ENCODE measurements at regions not wholly inside any gene's neighbourhood (a gene's known extent, or its start where the extent isn't known, plus 50 kb on each side); places are given as distances from the start of the nearest gene placed in this dataset.

GRCh38 chr5:122533825-122534224 is 221.8 kb downstream of the SNCAIP start:
- no peak for TF ChIP-seq CTCF (IDR thresholded peaks at IDR 0.05; ENCODE audit: low read depth, low read length, missing control alignments)
- in situ Hi-C loops (cut with HindIII; ENCODE audit: low sequenced_read_pairs) = no loop called here
- no peak overlapping the region for H3K4me3 ChIP-seq (ENCODE audit: low read depth, low read length)
- DNase-seq (ENCODE audit: low read depth) = no peak

GRCh38 chr5:122534829-122535228 is 222.8 kb downstream of the SNCAIP start:
- TF ChIP-seq CTCF (IDR thresholded peaks at IDR 0.05; ENCODE audit: low read depth, low read length, missing control alignments) = no peak
- H3K4me3 ChIP-seq (ENCODE audit: low read depth, low read length) = no peak overlapping the region
- no peak for DNase-seq (ENCODE audit: low read depth)
- in situ Hi-C loops (cut with HindIII; ENCODE audit: low sequenced_read_pairs) = loop anchor here (5.0 kb wide), 1 partner anchor 77 kb away; no protein-coding TSS in a partner anchor

GRCh38 chr5:122541388-122541787 is 229.4 kb downstream of the SNCAIP start:
- DNase-seq (ENCODE audit: low read depth) = no peak
- in situ Hi-C loops (cut with HindIII; ENCODE audit: low sequenced_read_pairs) = no loop called here

GRCh38 chr5:122545986-122546385 is 228.9 kb upstream of the SNX2 start:
- in situ Hi-C loops (cut with HindIII; ENCODE audit: low sequenced_read_pairs) = no loop called here
- no peak for DNase-seq (ENCODE audit: low read depth)
- no peak overlapping the region for H3K4me3 ChIP-seq (ENCODE audit: low read depth, low read length)
- TF ChIP-seq CTCF (IDR thresholded peaks at IDR 0.05; ENCODE audit: low read depth, low read length, missing control alignments) = no peak

More at GRCh38 chr5:122541388-122541787, 229.4 kb downstream of the SNCAIP start:
- no peak overlapping the region for H3K4me3 ChIP-seq (ENCODE audit: low read depth, low read length)
- TF ChIP-seq CTCF (IDR thresholded peaks at IDR 0.05; ENCODE audit: low read depth, low read length, missing control alignments) = no peak

- H3K4me3 ChIP-seq (ENCODE audit: low read depth, low read length) = no peak overlapping the region
- in situ Hi-C loops (cut with HindIII; ENCODE audit: low sequenced_read_pairs) = no loop called here
- no peak for TF ChIP-seq CTCF (IDR thresholded peaks at IDR 0.05; ENCODE audit: low read depth, low read length, missing control alignments)
- DNase-seq (ENCODE audit: low read depth) = no peak
Observed at GRCh38 chr5:122547219-122547618, 227.7 kb upstream of the SNX2 start.

GRCh38 chr5:122547669-122548068 is 227.2 kb upstream of the SNX2 start:
- in situ Hi-C loops (cut with HindIII; ENCODE audit: low sequenced_read_pairs) = no loop called here
- no peak overlapping the region for H3K4me3 ChIP-seq (ENCODE audit: low read depth, low read length)

More at GRCh38 chr5:122547669-122548068, 227.2 kb upstream of the SNX2 start:
- DNase-seq (ENCODE audit: low read depth) = no peak
- TF ChIP-seq CTCF (IDR thresholded peaks at IDR 0.05; ENCODE audit: low read depth, low read length, missing control alignments) = no peak

Data from astrocyte of the cerebellum (primary cell).